Esophagus squamous epithelium (tissue), 4 donors: ENCODE measurements at regions not wholly inside any gene's neighbourhood (a gene's known extent, or its start where the extent isn't known, plus 50 kb on each side); places are given as distances from the start of the nearest gene placed in this dataset.

Experiments
- POLR2A ChIP-seq, 4 donors: fragments of 450-650 bp; IDR thresholded peaks; one replicate each; pipeline ENCODE4 v1.6.1; 2017; ENCODE audit warnings: antibody characterized with exemption in 4 of 4, mild to moderate bottlenecking in 4 of 4, moderate library complexity in 3 of 4
- TF ChIP-seq, protein P1 (sequence below), 6 experiments: fragments of 450-650 bp in 4 of 6; fragments of 200-600 bp in 2 of 6; sonication (generic) in 2 of 6; IDR thresholded peaks; one replicate each; pipeline ENCODE4 v1.5.1; 2016 to 2019; ENCODE audit warnings: antibody characterized with exemption in 6 of 6, mild to moderate bottlenecking in 4 of 6, moderate library complexity in 4 of 6

DNA sequence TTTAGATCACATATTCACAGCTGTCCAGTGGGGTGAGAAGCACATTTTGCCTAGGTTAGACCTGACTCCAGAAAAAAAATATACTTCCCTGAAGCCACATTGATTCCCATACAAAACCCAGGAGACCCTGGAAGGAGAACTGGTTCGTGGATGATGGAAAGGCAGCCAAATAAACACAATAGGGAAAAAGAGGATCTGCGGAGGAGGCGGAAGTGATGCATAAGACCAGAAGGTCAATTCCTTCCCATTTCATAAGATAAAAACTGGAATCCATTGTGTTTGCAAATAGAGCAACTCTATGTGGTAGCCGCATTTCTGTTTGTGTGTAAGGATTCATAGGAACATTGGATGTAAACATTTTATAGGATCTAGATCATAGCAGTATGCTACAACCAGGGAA, 781.9 kb upstream of the GRM7 start:
- TF ChIP-seq, protein P1, sequence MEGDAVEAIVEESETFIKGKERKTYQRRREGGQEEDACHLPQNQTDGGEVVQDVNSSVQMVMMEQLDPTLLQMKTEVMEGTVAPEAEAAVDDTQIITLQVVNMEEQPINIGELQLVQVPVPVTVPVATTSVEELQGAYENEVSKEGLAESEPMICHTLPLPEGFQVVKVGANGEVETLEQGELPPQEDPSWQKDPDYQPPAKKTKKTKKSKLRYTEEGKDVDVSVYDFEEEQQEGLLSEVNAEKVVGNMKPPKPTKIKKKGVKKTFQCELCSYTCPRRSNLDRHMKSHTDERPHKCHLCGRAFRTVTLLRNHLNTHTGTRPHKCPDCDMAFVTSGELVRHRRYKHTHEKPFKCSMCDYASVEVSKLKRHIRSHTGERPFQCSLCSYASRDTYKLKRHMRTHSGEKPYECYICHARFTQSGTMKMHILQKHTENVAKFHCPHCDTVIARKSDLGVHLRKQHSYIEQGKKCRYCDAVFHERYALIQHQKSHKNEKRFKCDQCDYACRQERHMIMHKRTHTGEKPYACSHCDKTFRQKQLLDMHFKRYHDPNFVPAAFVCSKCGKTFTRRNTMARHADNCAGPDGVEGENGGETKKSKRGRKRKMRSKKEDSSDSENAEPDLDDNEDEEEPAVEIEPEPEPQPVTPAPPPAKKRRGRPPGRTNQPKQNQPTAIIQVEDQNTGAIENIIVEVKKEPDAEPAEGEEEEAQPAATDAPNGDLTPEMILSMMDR (IDR thresholded peaks at IDR 0.05), result no peak
- TF ChIP-seq POLR2A (IDR thresholded peaks at IDR 0.05), result no peak
